Subcutaneous abdominal adipose tissue (tissue), 5 donors: ENCODE measurements at regions not wholly inside any gene's neighbourhood (a gene's known extent, or its start where the extent isn't known, plus 50 kb on each side); places are given as distances from the start of the nearest gene placed in this dataset.
A peak's percentile ranks its signal among the peaks of the same experiment; 100 is the strongest.
"Not testable (repeated sequence)": the region's sequence is repeated elsewhere in the genome, so short reads cannot be mapped to it uniquely, and the experiment has no call there.

Experiments used
- H3K27ac ChIP-seq: one replicate; pipeline ENCODE4 v1.7.0; 2013; ENCODE audit warnings: low read depth, mild to moderate bottlenecking, inconsistent platforms, low read length, moderate library complexity
- H3K27me3 ChIP-seq, 5 donors: one replicate each; pipeline ENCODE4 v1.7.0; 2013; ENCODE audit warnings: low read length in 5 of 5, inconsistent platforms in 1 of 5; ENCODE audit not compliant: control insufficient read depth in 5 of 5, insufficient read depth in 4 of 5
- H3K36me3 ChIP-seq, 5 donors: one replicate each; pipeline ENCODE4 v1.7.0; 2013; ENCODE audit warnings: low read length in 5 of 5; ENCODE audit not compliant: control insufficient read depth in 5 of 5, insufficient read depth in 5 of 5
- H3K4me1 ChIP-seq, 5 donors: one replicate each; pipeline ENCODE4 v1.7.0; 2013; ENCODE audit warnings: low read length in 5 of 5, mild to moderate bottlenecking in 3 of 5, moderate library complexity in 1 of 5; ENCODE audit not compliant: control insufficient read depth in 5 of 5, insufficient read depth in 5 of 5
- H3K4me3 ChIP-seq, 5 donors: one replicate each; pipeline ENCODE4 v1.7.0; 2013; ENCODE audit warnings: low read length in 5 of 5, low read depth in 1 of 5
- H3K9ac ChIP-seq, 5 donors: one replicate each; pipeline ENCODE4 v1.7.0; 2013; ENCODE audit warnings: low read length in 5 of 5, mild to moderate bottlenecking in 4 of 5, moderate library complexity in 3 of 5
- H3K9me3 ChIP-seq, 5 donors: one replicate each; pipeline ENCODE4 v1.7.0; 2013; ENCODE audit warnings: low read length in 5 of 5; ENCODE audit not compliant: control insufficient read depth in 5 of 5
- donor health status: healthy.
- donor health status: healthy.
- donor health status: healthy.
- donor health status: healthy.
- donor health status: healthy.

GRCh38 chr4:87716371-87717265 lies 66.5 kb downstream of the DMP1 start:
- H3K36me3 ChIP-seq: no peaks in the 10 kb centered on the region
- no peaks in the 10 kb centered on the region for H3K9me3 ChIP-seq
- peak overlapping the region; percentile 12 for H3K27ac ChIP-seq

DNA sequence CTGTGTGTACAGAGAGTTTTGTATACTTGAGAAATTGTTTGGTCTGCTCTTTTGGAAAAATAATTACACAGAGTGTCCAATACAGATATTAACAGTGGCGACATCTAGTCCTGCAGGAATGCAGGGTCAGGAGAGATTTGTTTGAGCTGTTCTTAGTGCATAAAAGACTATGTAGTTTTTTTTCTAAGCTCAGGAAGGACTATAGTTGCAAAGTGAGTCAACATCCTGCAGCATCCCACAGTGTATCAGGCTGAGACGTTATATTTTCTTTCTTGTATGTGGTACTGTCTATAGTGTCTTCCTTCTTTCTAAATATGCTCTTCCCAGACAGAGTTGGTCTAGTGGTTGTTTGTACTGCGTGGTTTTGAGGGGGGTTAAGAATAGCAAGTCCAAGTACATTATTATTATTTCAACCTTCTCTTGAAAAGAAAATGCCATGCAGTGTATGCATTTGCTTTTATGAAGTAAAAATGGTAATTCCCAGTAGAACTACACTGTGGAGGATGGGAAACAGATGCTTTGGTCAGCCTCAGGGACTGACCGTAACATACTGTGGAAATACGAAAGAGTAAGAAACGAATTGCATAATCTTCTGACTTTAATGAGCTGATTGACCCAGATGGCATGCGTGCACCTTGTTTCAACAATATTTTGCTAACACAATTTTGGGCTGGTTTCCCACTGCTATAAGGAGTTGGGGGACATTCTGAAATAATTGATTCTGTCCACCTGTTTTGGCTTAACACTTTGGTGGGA lies 67.4 kb downstream of the DMP1 start:
- Histone ChIP-seq H3K36me3 (no peaks in the 10 kb centered on the region), H3K27ac (no peak overlapping the region), H3K27me3 (no peaks in the 10 kb centered on the region), H3K9ac (no peak overlapping the region), H3K4me3 (no peak overlapping the region), H3K4me1 (peaks cover 0 to 20% (median 12%) of the 10 kb centered on the region in 5 donors), H3K9me3 (no peaks in the 10 kb centered on the region)

More at GRCh38 chr4:87716371-87717265, 66.5 kb downstream of the DMP1 start:
- no peaks in the 10 kb centered on the region for H3K27me3 ChIP-seq
- H3K4me1 ChIP-seq: peaks cover 0 to 20% (median 12%) of the 10 kb centered on the region in 5 donors
- H3K9ac ChIP-seq: no peak overlapping the region
- no peak overlapping the region for H3K4me3 ChIP-seq

- Histone ChIP-seq H3K4me3 (no peak overlapping the region), H3K27ac (no peak overlapping the region), H3K9me3 (no peaks in the 10 kb centered on the region), H3K27me3 (no peaks in the 10 kb centered on the region), H3K9ac (no peak overlapping the region), H3K36me3 (no peaks in the 10 kb centered on the region), H3K4me1 (peaks cover 0 to 20% (median 12%) of the 10 kb centered on the region in 5 donors)
Observed at GRCh38 chr4:87718217-87718835, 68.2 kb downstream of the DMP1 start.

- Histone ChIP-seq H3K27ac (no peak overlapping the region), H3K9me3 (peaks cover 0 to 2% (median 0%) of the 10 kb centered on the region in 5 donors), H3K27me3 (no peaks in the 10 kb centered on the region), H3K4me1 (peaks cover 0 to 20% (median 12%) of the 10 kb centered on the region in 5 donors), H3K4me3 (no peak overlapping the region), H3K36me3 (no peaks in the 10 kb centered on the region), H3K9ac (no peak overlapping the region)
Observed at GRCh38 chr4:87720094-87720691, 70.1 kb downstream of the DMP1 start.

GRCh38 chr4:87725287-87725686 lies 74.1 kb upstream of the IBSP start:
- H3K4me3 ChIP-seq, H3K27me3 ChIP-seq, H3K9me3 ChIP-seq, H3K27ac ChIP-seq, H3K9ac ChIP-seq, H3K4me1 ChIP-seq, H3K36me3 ChIP-seq: not testable (repeated sequence)

DNA sequence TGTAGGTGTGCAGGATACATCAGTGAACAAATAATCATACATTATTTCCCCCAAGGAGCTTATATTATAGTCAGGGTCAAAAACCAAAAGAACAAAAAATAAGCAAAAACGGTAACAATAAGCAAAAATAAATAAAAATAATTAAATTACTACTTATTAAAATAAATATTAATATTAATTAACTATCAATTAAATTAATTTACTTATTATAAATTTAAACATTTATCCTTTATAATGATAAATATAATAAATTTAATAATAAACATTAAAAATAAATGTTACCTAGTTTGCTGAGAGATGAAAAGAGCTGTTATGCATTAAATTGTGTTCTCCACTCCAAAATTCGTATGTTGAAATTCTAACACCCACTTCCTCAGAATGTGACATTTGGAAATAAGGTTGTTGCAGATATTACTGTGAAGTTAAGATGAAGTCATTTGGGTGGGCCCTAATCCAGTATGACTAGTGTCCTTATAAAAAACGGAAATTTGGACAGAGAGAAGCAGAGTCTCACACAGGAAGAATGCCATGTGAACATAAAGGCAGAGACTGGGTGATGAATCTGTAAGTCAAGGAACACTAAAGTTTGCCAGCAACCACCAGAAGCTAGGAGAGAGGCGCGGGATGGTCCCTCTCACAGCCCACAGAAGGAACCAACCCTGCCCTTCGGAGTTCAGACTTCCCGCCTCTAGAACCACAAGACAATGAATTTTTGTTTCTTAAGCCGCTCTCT lies 67.2 kb upstream of the IBSP start:
- H3K36me3 ChIP-seq: no peaks in the 10 kb centered on the region
- no peak overlapping the region for H3K27ac ChIP-seq
- no peaks in the 10 kb centered on the region for H3K4me1 ChIP-seq
- no peak overlapping the region for H3K9ac ChIP-seq
- no peak overlapping the region for H3K4me3 ChIP-seq
- H3K9me3 ChIP-seq: no peaks in the 10 kb centered on the region
- peaks cover 0 to 2% (median 0%) of the 10 kb centered on the region in 5 donors for H3K27me3 ChIP-seq

GRCh38 chr4:87734084-87734483 lies 65.3 kb upstream of the IBSP start:
- no peak overlapping the region for H3K4me3 ChIP-seq
- no peak overlapping the region for H3K9ac ChIP-seq
- H3K4me1 ChIP-seq: no peaks in the 10 kb centered on the region
- no peaks in the 10 kb centered on the region for H3K36me3 ChIP-seq
- H3K27ac ChIP-seq: no peak overlapping the region
- H3K27me3 ChIP-seq: peaks cover 0 to 2% (median 0%) of the 10 kb centered on the region in 5 donors
- H3K9me3 ChIP-seq: no peaks in the 10 kb centered on the region

GRCh38 chr4:87734936-87735335 lies 64.4 kb upstream of the IBSP start:
- no peaks in the 10 kb centered on the region for H3K36me3 ChIP-seq
- H3K9ac ChIP-seq: no peak overlapping the region
- no peaks in the 10 kb centered on the region for H3K4me1 ChIP-seq
- no peak overlapping the region for H3K27ac ChIP-seq
- peaks cover 0 to 2% (median 0%) of the 10 kb centered on the region in 5 donors for H3K27me3 ChIP-seq
- no peaks in the 10 kb centered on the region for H3K9me3 ChIP-seq
- no peak overlapping the region for H3K4me3 ChIP-seq

DNA sequence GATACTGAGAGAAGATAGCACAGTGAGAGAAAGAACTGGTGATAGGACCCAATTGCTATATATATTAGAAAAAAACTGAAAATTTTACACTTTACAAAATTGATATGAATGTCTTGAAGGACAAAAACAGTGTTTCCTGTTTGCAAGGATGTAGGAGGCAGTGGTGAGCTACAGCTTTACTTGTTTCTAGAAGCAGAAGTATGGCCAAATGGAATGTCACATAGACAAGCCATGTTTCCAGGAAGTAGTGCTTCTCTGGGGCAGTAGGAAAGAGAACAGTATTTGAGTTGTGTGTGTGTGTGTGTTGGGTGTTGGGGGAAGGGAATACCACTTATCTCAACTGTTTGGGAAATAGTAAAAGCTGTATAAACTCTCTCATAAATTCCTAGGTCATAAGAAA lies 60.9 kb upstream of the IBSP start:
- no peak overlapping the region for H3K9ac ChIP-seq
- no peaks in the 10 kb centered on the region for H3K9me3 ChIP-seq
- H3K4me1 ChIP-seq: no peaks in the 10 kb centered on the region
- H3K27me3 ChIP-seq: no peaks in the 10 kb centered on the region
- no peak overlapping the region for H3K27ac ChIP-seq
- H3K36me3 ChIP-seq: no peaks in the 10 kb centered on the region
- H3K4me3 ChIP-seq: no peak overlapping the region
